Stimulated activated naive CD8-positive, alpha-beta T cell treated with anti-CD3 and anti-CD28 coated beads, Interleukin-15, amount 100 ng/mL, for 72 hours (primary cell): ENCODE measurements at regions not wholly inside any gene's neighbourhood (a gene's known extent, or its start where the extent isn't known, plus 50 kb on each side); places are given as distances from the start of the nearest gene placed in this dataset.
A peak's percentile ranks its signal among the peaks of the same experiment; 100 is the strongest.

Source experiments
- ATAC-seq: fragments of 150-1000 bp; cut with Tn5 transposase; 2 replicates; pipeline ENCODE4 v1.10.0; 2021; ENCODE audit warnings: mild to moderate bottlenecking, moderate library complexity
- DNase-seq, 2 donors: peaks; one replicate each; pipeline ENCODE4 v3.0.0; 2021 to 2022
- H3K27ac Mint-ChIP-seq, 2 donors: one replicate each; pipeline ENCODE4 v1.8.0; 2022; ENCODE audit warnings: mild to moderate bottlenecking in 2 of 2, mixed read lengths in 2 of 2, moderate library complexity in 2 of 2
- H3K27me3 Mint-ChIP-seq: one replicate; pipeline ENCODE4 v1.8.0; 2022; ENCODE audit warnings: mixed read lengths
- H3K4me1 Mint-ChIP-seq: one replicate; pipeline ENCODE4 v1.8.0; 2022; ENCODE audit warnings: mild to moderate bottlenecking, mixed read lengths
- H3K4me3 Mint-ChIP-seq, 2 donors: one replicate each; pipeline ENCODE4 v1.8.0; 2022; ENCODE audit warnings: mild to moderate bottlenecking in 2 of 2, mixed read lengths in 2 of 2, moderate library complexity in 1 of 2
- H3K9me3 Mint-ChIP-seq, 2 donors: one replicate each; pipeline ENCODE4 v1.8.0; 2022; ENCODE audit warnings: mixed read lengths in 2 of 2

DNA sequence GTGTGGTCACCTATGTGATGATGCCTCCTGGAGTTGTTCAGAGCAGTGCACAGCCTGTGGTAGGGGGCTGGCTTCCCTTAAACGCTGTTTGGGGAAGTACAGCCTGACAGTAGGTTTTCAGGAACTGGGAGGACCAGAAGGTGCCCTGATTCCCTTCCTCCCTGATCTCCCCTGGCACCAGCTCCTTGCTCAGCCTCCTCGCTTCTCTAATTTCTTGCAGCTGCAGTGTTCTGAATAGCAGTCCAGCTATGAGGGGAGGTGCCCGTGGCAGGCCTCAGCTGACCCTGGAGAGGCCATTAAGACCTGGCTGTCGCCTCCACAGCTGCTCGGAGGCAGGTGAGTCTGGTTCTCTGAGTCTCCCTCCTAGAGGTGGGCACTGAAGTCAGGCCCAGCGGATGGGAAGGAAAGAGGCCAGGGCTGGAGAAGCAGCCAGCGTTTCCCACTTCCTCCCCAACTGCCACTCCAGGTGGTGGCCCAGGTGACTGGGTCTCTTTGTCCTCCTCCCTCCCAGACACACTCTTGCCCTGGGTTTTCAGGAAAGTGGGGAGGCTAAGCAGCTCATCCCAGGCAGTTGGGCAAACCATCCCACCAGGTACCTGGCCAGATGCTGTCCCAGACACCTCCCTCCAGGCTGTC, 52.0 kb upstream of the RPL11 start:
- H3K27ac Mint-ChIP-seq = peak overlapping the region; percentile 19 to 68
- peaks cover 27% of the 10 kb centered on the region for H3K4me1 Mint-ChIP-seq
- H3K4me3 Mint-ChIP-seq = no peak overlapping the region
- no peaks in the 10 kb centered on the region for H3K9me3 Mint-ChIP-seq
- DNase-seq = no peak
- ATAC-seq = no peak
- H3K27me3 Mint-ChIP-seq = no peaks in the 10 kb centered on the region

DNA sequence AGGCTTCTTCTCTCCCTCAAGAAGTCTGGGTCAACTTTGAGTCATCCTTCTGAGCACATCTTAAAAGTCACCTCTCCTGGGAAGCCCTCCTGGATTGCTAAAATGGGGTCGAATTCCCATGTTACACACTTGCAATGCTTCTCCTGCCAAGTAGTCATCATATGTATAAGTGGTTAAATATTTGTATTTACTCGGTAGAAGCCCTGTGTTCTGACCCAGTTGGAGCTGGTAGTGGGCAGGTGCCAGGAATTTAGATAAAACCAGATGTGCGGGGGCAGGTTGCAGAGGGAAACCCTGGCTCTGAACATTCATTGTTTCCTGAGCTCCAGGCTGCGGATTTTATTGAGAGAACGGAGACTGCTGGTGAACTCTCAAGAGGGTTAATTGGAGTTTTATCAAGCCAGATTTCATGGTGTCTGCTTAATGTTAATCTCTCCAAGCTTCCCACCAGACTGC, 52.8 kb upstream of the RPL11 start:
- no peak overlapping the region for H3K4me3 Mint-ChIP-seq
- no peak overlapping the region for H3K27ac Mint-ChIP-seq
- H3K4me1 Mint-ChIP-seq = peaks cover 33% of the 10 kb centered on the region

DNA sequence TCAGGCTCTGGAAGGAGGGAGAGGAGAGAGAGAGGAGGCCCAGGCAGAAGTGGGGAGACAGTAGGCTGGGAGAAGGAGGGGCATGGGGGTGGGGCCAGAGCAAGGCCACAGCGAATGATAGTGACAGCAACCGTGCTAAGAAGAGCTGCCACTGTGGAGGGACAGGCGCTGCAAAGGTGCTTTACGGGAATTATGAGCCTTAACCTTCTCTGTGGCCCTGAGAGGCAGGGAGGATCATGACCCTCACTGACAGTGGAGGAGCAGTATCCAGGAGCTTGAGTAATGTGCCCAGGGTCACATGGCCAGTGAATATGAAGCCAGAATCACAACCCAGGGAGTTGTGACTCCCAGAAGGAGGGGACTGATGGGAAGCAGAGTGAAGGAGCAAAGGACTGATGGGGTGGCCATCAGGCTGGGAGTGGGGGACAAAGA, 53.4 kb upstream of the RPL11 start:
- Mint-ChIP-seq H3K4me3 (no peak overlapping the region), H3K27ac (peak overlapping the region in 1 of 2 donors; percentile 67), H3K4me1 (peaks cover 34% of the 10 kb centered on the region), H3K27me3 (no peaks in the 10 kb centered on the region), H3K9me3 (no peaks in the 10 kb centered on the region)
- no peak for ATAC-seq
- no peak for DNase-seq

More for the DNA sequence above, 52.8 kb upstream of the RPL11 start:
- ATAC-seq (no peak), DNase-seq (no peak)
- no peaks in the 10 kb centered on the region for H3K9me3 Mint-ChIP-seq
- no peaks in the 10 kb centered on the region for H3K27me3 Mint-ChIP-seq

DNA sequence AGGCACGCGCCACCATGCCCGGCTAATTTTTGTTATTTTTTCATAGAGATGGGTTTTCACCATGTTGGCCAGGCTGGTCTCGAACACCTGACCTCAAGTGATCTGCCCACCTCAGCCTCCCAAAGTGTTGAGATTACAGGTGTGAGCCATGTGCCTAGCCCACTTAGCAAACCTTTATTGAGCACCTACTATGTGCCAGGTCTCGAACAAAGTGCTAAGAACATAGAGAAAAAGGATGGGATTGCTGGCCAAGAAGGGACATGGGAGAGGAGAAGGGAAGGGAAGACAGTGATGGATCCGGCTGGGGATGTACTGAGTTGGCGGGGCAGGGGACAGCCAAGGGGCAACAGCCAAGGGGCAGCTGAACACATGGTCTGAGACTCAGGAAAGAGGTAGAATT, 55.6 kb upstream of the RPL11 start:
- DNase-seq = no peak
- Mint-ChIP-seq H3K27ac (no peak overlapping the region), H3K4me3 (no peak overlapping the region), H3K4me1 (peaks cover 41% of the 10 kb centered on the region), H3K27me3 (no peaks in the 10 kb centered on the region), H3K9me3 (no peaks in the 10 kb centered on the region)
- no peak for ATAC-seq

DNA sequence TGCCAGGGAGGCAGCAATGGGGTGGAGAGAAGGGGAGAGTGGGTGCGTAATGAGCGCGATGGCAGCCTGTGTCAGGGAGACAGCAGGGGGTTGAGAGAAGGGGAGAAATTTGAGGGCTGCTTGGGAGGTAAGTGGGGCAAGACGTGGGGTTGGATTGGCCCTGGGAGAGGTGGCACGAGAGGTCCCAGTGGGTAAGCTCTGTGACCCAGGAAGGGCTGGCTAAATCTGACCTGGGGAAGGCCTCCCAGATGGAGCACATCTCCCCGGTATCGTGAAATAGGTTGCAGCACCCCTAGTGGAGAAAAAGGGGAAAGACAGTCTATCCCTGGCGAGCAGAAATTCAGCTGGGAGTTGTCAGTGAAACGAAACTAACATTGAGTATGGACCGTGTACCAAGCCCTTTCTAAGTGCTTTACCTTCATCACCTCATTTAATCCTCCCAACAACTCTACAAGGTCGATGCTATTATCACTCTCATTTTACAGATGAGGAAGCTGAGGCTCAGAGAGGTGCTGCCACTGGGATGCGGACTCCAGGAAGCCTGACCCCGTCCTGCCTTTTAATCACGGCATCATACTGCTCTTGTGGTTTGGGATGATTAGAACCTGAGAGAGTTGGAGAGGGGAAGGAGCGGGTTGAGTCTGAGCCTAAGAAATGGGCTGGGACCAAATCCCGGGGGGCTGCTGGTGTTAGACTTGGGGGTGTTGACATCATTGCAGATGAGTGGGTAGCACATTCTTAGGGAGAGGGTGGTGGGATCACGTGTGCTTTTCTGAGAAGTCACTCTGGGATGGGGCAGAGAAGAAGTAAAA, 56.6 kb upstream of the RPL11 start:
- H3K9me3 Mint-ChIP-seq = no peaks in the 10 kb centered on the region

DNA sequence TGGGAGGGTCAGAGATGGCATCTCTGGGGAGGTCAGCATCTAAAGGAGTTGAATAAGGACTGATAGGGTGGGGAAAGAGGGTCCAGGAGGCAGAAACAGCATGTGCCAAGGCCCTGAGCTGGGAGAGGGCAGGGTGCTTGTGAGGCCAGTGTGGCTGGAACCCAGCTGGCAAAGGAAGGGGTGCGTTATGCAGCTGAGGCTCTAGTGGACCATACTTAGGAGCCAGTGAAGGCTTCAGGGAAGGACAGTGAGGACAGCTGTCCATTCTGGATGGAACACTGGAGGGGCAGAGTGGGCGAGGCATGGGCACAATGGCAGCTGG, 57.1 kb upstream of the RPL11 start:
- peaks cover 56% of the 10 kb centered on the region for H3K4me1 Mint-ChIP-seq
- H3K27me3 Mint-ChIP-seq = no peaks in the 10 kb centered on the region
- H3K9me3 Mint-ChIP-seq = no peaks in the 10 kb centered on the region
- H3K27ac Mint-ChIP-seq = peak overlapping the region; percentile 89 to 97
- no peak for DNase-seq
- peak; percentile 7 for ATAC-seq
- peak overlapping the region; percentile 8 to 80 for H3K4me3 Mint-ChIP-seq

More for the DNA sequence above, 56.6 kb upstream of the RPL11 start:
- Mint-ChIP-seq H3K4me3 (peak overlapping the region; percentile 8 to 80), H3K27me3 (no peaks in the 10 kb centered on the region), H3K4me1 (peaks cover 50% of the 10 kb centered on the region), H3K27ac (peak overlapping the region; percentile 89 to 97)
- DNase-seq (peak; percentile 71 to 78), ATAC-seq (peak; percentile 82)

DNA sequence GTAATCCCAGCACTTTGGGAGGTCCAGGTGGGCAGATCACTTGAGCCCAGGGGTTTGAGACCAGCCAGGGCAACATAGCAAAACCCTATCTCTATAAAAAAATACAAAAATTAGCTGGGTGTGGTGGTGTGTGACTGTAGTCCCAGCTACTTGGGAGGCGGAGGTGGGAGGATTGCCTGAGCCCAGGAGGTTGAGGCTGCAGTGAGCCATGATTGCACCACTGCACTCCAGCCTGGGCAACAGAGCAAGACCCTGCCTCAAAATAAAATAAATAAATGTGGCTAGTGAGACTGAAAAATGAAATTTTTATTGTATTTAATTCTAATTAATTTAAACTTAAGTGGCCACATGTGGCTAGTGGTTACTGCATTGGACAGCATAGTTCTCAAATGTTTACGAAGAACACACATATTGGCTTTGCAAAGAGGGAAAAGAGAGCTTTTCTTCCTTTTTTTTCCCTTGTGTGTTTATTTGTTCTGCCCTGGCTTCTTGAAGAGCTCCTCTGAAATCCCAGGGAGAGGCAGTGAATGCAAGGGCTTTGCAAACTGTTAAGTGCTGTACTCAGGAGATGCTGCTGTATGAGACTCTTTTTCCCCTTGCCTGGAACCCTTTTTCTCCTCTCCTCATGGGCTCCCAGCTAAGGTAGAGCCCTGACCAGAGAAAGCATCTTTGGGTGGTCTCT, 59.0 kb upstream of the RPL11 start:
- H3K27me3 Mint-ChIP-seq = no peaks in the 10 kb centered on the region
- H3K9me3 Mint-ChIP-seq = no peaks in the 10 kb centered on the region
- no peak overlapping the region for H3K27ac Mint-ChIP-seq
- H3K4me3 Mint-ChIP-seq = no peak overlapping the region
- peaks cover 69% of the 10 kb centered on the region for H3K4me1 Mint-ChIP-seq
- ATAC-seq (no peak), DNase-seq (no peak)

DNA sequence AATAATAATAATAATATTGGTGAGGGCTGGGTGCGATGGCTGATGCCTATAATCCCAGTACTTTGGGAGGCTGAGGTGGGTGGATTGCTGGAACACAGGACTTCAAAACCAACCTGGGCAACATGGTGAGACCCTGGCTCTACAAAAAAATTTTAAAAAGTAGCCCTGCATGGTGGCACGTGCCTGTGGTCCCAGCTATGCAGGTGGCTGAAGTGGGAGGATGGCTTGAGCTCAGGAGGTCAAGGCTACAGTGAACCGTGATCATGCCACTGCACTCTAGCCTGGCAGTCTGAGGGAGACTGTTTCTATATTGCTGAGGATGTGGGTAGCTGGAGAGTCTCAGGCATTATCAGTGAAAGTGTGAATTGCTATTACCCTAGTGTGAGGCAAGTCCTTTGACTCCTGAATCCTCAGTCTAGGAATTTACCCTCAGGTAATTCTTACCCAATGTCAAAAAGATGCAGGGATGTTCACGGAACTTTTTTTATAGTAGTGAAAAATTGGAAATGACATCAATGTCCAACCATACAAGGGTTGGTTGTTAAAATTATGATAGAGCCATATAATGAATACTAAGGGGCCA, 61.8 kb upstream of the RPL11 start:
- Mint-ChIP-seq H3K9me3 (peaks cover 9 to 12% of the 10 kb centered on the region in 2 donors), H3K4me3 (no peak overlapping the region), H3K4me1 (peaks cover 71% of the 10 kb centered on the region), H3K27ac (peak overlapping the region in 1 of 2 donors; percentile 72), H3K27me3 (no peaks in the 10 kb centered on the region)
- DNase-seq (no peak), ATAC-seq (no peak)

DNA sequence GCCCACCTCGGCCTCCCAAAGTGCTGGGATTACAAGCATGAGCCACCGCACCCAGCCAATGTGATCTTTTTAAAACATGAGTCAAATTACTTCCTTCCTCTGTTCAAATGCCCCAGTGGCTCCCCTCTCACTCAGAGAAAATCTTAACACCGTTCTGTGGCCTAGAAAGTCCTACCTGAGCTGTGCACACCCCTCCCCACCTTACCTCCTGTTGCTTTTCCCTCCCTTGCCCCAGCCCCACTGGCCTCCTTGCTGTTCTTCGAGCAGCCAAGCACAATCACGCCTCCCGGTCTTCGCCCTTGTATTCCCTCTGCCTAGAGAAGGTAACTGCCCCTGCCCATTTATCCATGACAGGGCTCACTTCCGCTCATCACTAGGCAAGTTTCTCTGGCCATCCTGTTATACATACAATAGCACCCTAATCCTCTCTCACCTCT, 62.6 kb upstream of the RPL11 start:
- Mint-ChIP-seq H3K9me3 (peaks cover 14 to 19% of the 10 kb centered on the region in 2 donors), H3K4me1 (peaks cover 72% of the 10 kb centered on the region), H3K27me3 (no peaks in the 10 kb centered on the region), H3K27ac (no peak overlapping the region), H3K4me3 (peak overlapping the region; percentile 2 to 44)
- ATAC-seq (no peak), DNase-seq (no peak)

DNA sequence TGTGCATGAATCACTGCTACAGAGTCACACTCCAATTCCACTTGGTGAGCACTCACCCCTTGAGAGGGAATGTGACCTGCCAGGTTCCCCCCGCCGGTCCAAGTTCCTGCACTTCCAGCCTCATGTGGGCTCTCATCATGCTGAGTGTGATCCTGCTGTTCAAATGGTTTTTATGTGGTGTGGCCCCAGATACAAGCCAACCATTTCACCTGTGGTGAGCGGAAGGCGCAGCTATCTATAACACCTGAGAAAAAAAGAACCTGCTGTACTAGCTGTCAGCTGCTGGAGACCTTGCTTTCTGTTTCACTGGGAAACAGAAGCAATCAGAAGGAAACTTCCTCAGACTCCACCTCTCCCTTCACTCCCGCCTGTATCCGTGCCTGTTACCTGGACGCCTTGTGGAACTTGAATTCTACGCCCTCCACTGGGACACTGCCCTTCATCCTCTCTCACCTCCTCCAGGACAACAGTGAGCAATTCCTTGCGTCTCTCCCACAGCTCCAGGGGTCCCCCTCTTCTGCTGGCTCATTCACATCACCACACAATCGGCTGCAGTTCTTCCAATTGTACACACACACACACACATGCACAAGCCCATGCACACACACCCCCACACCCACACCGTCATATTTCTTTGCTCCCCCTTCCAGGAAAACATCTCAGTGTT, 64.4 kb upstream of the RPL11 start:
- peaks cover 14 to 19% of the 10 kb centered on the region in 2 donors for H3K9me3 Mint-ChIP-seq
- peak overlapping the region; percentile 83 for H3K4me3 Mint-ChIP-seq
- DNase-seq (no peak), ATAC-seq (no peak)
- peaks cover 82% of the 10 kb centered on the region for H3K4me1 Mint-ChIP-seq
- no peaks in the 10 kb centered on the region for H3K27me3 Mint-ChIP-seq
- H3K27ac Mint-ChIP-seq = peak overlapping the region; percentile 84 to 87

DNA sequence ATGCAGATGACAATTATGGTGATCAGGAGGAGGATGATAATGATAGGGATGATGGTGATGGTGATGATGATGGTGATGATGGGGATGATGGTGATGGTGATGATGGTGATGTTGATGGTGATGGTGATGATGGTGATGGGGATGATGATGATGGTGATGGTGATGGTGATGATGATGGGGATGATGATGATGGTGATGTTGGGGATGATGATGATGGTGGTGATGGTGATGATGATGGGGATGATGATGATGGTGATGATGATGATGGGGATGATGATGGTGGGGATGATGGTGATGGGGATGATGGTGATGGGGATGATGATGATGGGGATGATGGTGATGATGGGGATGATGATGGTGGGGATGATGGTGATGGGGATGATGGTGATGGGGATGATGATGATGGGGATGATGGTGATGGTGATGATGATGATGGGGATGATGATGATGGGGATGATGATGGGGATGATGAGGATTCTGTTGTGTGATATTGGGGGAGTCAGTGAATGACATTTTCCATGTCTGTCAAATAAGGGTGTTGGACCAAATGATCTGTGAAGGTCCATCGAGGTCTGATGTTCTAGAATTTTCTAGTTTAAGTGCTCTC, 65.6 kb upstream of the RPL11 start:
- Mint-ChIP-seq H3K4me1 (peaks cover 88% of the 10 kb centered on the region), H3K27ac (no peak overlapping the region), H3K4me3 (peak overlapping the region; percentile 0 to 7), H3K27me3 (no peaks in the 10 kb centered on the region), H3K9me3 (peaks cover 14 to 19% of the 10 kb centered on the region in 2 donors)
- ATAC-seq = no peak
- DNase-seq = no peak

DNA sequence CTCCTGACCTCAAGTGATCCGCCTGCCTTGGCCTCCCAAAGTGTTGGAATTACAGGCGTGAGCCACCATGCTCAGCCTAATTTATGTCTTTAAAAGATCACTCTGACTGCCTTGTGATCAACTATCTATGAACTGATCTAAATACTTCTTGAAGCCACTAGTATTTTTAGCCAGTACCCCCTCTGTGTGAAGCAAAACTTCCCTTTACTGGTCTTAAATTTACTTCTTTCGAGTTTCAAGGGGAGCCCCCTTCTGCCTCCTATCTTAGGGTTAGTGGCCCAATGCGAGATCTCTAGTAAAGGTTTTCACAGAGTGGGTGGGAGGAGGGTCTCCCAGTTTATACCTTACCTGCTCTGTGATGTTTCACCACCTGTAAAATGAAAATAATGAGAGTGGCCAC, 66.1 kb upstream of the RPL11 start:
- no peaks in the 10 kb centered on the region for H3K27me3 Mint-ChIP-seq
- H3K4me1 Mint-ChIP-seq = peaks cover 88% of the 10 kb centered on the region
- peaks cover 14 to 19% of the 10 kb centered on the region in 2 donors for H3K9me3 Mint-ChIP-seq
- ATAC-seq = no peak
- no peak for DNase-seq
- peak overlapping the region in 1 of 2 donors; percentile 7 for H3K4me3 Mint-ChIP-seq
- H3K27ac Mint-ChIP-seq = peak overlapping the region in 1 of 2 donors; percentile 30

DNA sequence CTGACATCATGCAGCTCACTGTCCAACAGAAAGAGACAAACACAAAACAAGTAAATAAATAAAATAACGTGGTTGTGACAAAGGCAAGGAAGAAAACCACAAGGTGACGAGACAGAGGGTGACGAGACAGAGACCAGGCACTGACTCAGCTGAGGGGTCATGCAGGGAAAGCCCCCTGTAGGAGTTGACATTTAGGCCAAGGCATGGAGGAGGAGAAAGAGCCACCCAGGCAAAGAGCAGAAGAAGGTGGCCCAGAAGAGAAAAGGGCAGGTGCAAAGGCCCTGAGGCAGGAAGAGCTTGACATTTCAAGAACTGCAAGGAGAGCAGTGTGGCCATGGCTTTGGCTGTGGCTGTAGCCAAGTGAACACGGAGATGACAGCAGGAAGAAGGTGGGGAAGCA, 65.1 kb upstream of the ID3 start:
- peaks cover 14 to 19% of the 10 kb centered on the region in 2 donors for H3K9me3 Mint-ChIP-seq
- H3K4me3 Mint-ChIP-seq = peak overlapping the region; percentile 61 to 74
- no peaks in the 10 kb centered on the region for H3K27me3 Mint-ChIP-seq
- DNase-seq = peak; percentile 54 to 77
- peaks cover 88% of the 10 kb centered on the region for H3K4me1 Mint-ChIP-seq
- ATAC-seq = peak; percentile 86
- peak overlapping the region; percentile 79 to 81 for H3K27ac Mint-ChIP-seq

DNA sequence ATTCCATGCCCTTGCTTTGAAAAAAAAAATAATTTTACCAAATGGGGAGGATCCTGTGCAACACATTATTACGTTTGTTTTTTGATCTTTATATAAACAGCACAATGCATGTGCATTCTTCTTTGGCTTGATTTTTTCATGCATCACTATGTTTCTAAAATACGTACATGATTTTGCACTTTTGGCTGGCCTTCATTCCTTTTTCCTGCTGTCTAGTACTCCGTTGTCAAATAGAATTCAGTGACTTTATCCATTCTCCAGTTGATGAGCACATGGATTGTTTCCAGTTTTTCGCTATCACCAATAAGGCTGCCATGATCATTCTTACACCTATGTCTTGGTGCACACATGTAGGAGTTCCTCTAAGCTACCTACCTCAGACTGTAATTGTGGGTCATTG, 63.0 kb upstream of the ID3 start:
- Mint-ChIP-seq H3K27me3 (no peaks in the 10 kb centered on the region), H3K4me3 (no peak overlapping the region), H3K9me3 (peaks cover 14 to 24% of the 10 kb centered on the region in 2 donors), H3K27ac (no peak overlapping the region), H3K4me1 (peaks cover 92% of the 10 kb centered on the region)
- ATAC-seq (no peak), DNase-seq (no peak)

DNA sequence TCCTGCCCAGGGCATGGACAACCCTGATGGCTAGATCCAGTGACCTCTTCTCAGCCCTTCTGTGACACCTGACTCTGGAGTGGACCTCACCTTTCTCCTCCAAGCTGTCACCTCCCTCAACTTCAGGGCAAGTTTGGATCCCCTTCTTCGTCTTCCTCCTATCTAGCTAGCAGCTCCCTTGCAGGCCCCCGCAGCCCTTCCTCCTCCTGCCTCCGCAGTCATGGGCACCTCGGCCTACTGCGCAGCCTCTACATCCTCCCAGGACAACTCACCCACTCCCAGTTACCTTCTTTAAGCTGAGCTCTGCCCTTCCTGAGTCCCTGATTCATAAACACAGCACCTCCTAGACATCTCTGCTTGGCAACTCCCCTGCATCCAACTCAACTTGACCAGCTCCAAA, 61.3 kb upstream of the ID3 start:
- Mint-ChIP-seq H3K9me3 (peaks cover 6 to 15% of the 10 kb centered on the region in 2 donors), H3K4me1 (peaks cover 92% of the 10 kb centered on the region), H3K27ac (peak overlapping the region; percentile 53 to 57), H3K4me3 (peak overlapping the region; percentile 65 to 71), H3K27me3 (no peaks in the 10 kb centered on the region)
- ATAC-seq = no peak
- no peak for DNase-seq
